Suprapubic skin (tissue), 4 donors: ENCODE measurements at regions not wholly inside any gene's neighbourhood (a gene's known extent, or its start where the extent isn't known, plus 50 kb on each side); places are given as distances from the start of the nearest gene placed in this dataset.

Experiments used
- DNase-seq, 2 donors: peaks; one replicate each; pipeline ENCODE4 v3.0.0-alpha.2; 2019; ENCODE audit warnings: low spot score in 2 of 2
- H3K27ac ChIP-seq: fragments of 200-600 bp; sonication (generic); one replicate; pipeline ENCODE4 v1.5.1; 2019
- H3K27me3 ChIP-seq: fragments of 200-600 bp; sonication (generic); one replicate; pipeline ENCODE4 v1.5.1; 2019
- H3K36me3 ChIP-seq: fragments of 200-600 bp; sonication (generic); one replicate; pipeline ENCODE4 v1.5.1; 2019
- H3K4me1 ChIP-seq: fragments of 200-600 bp; sonication (generic); one replicate; pipeline ENCODE4 v1.5.1; 2019
- H3K4me3 ChIP-seq: fragments of 200-600 bp; sonication (generic); one replicate; pipeline ENCODE4 v1.5.1; 2019; ENCODE audit warnings: mild to moderate bottlenecking
- H3K9me3 ChIP-seq: fragments of 200-600 bp; sonication (generic); one replicate; pipeline ENCODE4 v1.5.1; 2019
- CTCF ChIP-seq, 2 donors: fragments of 200-600 bp in 1 of 2; fragments of 450-650 bp in 1 of 2; sonication (generic) in 1 of 2; IDR thresholded peaks; one replicate each; pipeline ENCODE4 v1.5.1; 2016 to 2019; ENCODE audit warnings: antibody characterized with exemption in 2 of 2, mild to moderate bottlenecking in 1 of 2, moderate library complexity in 1 of 2
- EP300 ChIP-seq: sonication (generic); formaldehyde crosslinking; IDR thresholded peaks from one replicate; pipeline ENCODE4 v1.6.1; 2017; ENCODE audit warnings: antibody characterized with exemption
- POLR2A ChIP-seq, 2 donors: fragments of 450-650 bp; IDR thresholded peaks; one replicate each; pipeline ENCODE4 v1.6.1; 2017; ENCODE audit warnings: antibody characterized with exemption in 2 of 2, mild to moderate bottlenecking in 2 of 2, moderate library complexity in 2 of 2
- POLR2AphosphoS5 ChIP-seq, 3 donors: sonication (generic); formaldehyde crosslinking; IDR thresholded peaks; one replicate each; pipeline ENCODE4 v1.6.1; 2017; ENCODE audit warnings: antibody characterized with exemption in 3 of 3
- WGBS: methylation state at CpG from one replicate; pipeline ENCODE4 v1.1.5; 2018; 5-methylcytosine and 5-hydroxymethylcytosine counted together

GRCh38 chr9:118928722-118929121 is 440.5 kb downstream of the BRINP1 start:
- H3K27me3 ChIP-seq: no peaks in the 10 kb centered on the region
- WGBS: 36% methylated on average over 2 of the region's 2 CpGs
- no peaks in the 10 kb centered on the region for H3K9me3 ChIP-seq
- H3K4me3 ChIP-seq: no peak overlapping the region
- DNase-seq: no peak
- no peak overlapping the region for H3K27ac ChIP-seq
- no peaks in the 10 kb centered on the region for H3K36me3 ChIP-seq
- TF ChIP-seq EP300 (no peak), CTCF (IDR thresholded peaks at IDR 0.05) (no peak), POLR2A (IDR thresholded peaks at IDR 0.05) (no peak), POLR2AphosphoS5 (IDR thresholded peaks at IDR 0.05) (no peak)
- H3K4me1 ChIP-seq: no peaks in the 10 kb centered on the region

- H3K27me3 ChIP-seq: no peaks in the 10 kb centered on the region
- H3K9me3 ChIP-seq: no peaks in the 10 kb centered on the region
- WGBS: 84% methylated on average over 2 of the region's 2 CpGs
- no peaks in the 10 kb centered on the region for H3K36me3 ChIP-seq
- TF ChIP-seq POLR2AphosphoS5 (IDR thresholded peaks at IDR 0.05) (no peak), POLR2A (IDR thresholded peaks at IDR 0.05) (no peak), EP300 (no peak), CTCF (IDR thresholded peaks at IDR 0.05) (no peak)
- DNase-seq: no peak
- H3K27ac ChIP-seq: no peak overlapping the region
- H3K4me3 ChIP-seq: no peak overlapping the region
- no peaks in the 10 kb centered on the region for H3K4me1 ChIP-seq
These were observed 439.9 kb downstream of the BRINP1 start for GRCh38 chr9:118929287-118929686.

DNA sequence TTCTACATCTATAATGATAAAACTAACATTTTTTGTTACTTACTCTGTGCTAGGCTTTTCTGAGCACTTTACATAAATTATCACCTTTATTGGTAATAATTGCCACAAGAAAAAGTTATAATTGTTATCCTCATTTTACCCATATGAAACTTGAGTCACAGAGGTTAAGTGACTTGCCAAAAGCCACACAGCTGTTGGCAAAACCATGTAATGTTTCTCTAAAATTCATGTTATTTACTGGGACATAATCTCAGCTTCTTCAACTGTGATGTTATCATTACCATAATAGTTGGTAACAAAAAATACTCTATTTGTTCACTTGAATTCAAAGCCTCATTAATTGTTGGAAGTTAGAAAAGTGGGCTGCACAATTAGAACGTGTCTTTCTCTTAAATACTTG is 437.3 kb downstream of the BRINP1 start:
- TF ChIP-seq POLR2A (IDR thresholded peaks at IDR 0.05): no peak
- TF ChIP-seq EP300: no peak
- no peak for TF ChIP-seq POLR2AphosphoS5 (IDR thresholded peaks at IDR 0.05)
- no peak for TF ChIP-seq CTCF (IDR thresholded peaks at IDR 0.05)
- Histone ChIP-seq H3K36me3 (no peaks in the 10 kb centered on the region), H3K27me3 (no peaks in the 10 kb centered on the region), H3K4me1 (no peaks in the 10 kb centered on the region), H3K4me3 (no peak overlapping the region), H3K9me3 (no peaks in the 10 kb centered on the region), H3K27ac (no peak overlapping the region)
- WGBS: 58% methylated on average over 1 of the region's 1 CpG
- DNase-seq: no peak

- no peak for DNase-seq
- Histone ChIP-seq H3K9me3 (no peaks in the 10 kb centered on the region), H3K27me3 (no peaks in the 10 kb centered on the region), H3K4me1 (no peaks in the 10 kb centered on the region), H3K36me3 (no peaks in the 10 kb centered on the region), H3K27ac (no peak overlapping the region), H3K4me3 (no peak overlapping the region)
- no peak for TF ChIP-seq EP300
These were observed 430.7 kb downstream of the BRINP1 start for GRCh38 chr9:118938581-118938980.

DNA sequence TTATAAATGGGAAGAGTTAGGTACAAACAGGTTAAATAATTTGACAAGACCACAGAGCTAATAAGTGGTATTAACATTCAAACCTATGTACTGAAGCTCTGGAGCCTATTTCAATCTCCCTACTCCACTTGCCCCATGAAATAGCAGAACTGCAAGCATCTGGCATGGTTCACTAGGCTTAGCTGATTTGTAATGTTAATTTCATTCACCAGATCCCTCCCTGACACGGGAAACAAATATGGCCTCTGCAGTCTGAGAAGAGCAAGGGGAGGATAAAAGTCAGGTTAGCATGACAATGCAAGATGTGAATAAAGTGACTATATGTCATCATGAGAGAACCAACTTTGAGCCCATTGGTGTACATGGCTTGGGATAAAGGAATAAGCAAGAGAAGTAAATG is 428.8 kb downstream of the BRINP1 start:
- Histone ChIP-seq H3K4me3 (no peak overlapping the region), H3K27ac (no peak overlapping the region)

More for the DNA sequence above, 428.8 kb downstream of the BRINP1 start:
- H3K9me3 ChIP-seq: no peaks in the 10 kb centered on the region
- no peaks in the 10 kb centered on the region for H3K4me1 ChIP-seq
- WGBS: 31% methylated on average over 1 of the region's 1 CpG
- no peak for DNase-seq
- TF ChIP-seq EP300 (no peak), POLR2AphosphoS5 (IDR thresholded peaks at IDR 0.05) (no peak), CTCF (IDR thresholded peaks at IDR 0.05) (no peak), POLR2A (IDR thresholded peaks at IDR 0.05) (no peak)
- H3K36me3 ChIP-seq: no peaks in the 10 kb centered on the region
- no peaks in the 10 kb centered on the region for H3K27me3 ChIP-seq
